Ishikawa (cell line): ENCODE measurements at regions not wholly inside any gene's neighbourhood (a gene's known extent, or its start where the extent isn't known, plus 50 kb on each side); places are given as distances from the start of the nearest gene placed in this dataset.

ENCODE experiments used
- CEBPB ChIP-seq: IDR thresholded peaks from 2 replicates; pipeline ENCODE4 v1.6.1; 2012
- CREB1 ChIP-seq: IDR thresholded peaks from 2 replicates; pipeline ENCODE4 v1.6.1; 2012; ENCODE audit warnings: low read depth
- EGR1 ChIP-seq: IDR thresholded peaks from 2 replicates; pipeline ENCODE4 v1.6.1; 2012
- EP300 ChIP-seq: IDR thresholded peaks from 2 replicates; pipeline ENCODE4 v1.6.1; 2012; ENCODE audit warnings: borderline replicate concordance
- FOXM1 ChIP-seq: IDR thresholded peaks from 2 replicates; pipeline ENCODE4 v1.6.1; 2012; ENCODE audit warnings: low read depth, borderline replicate concordance
- NFIC ChIP-seq: IDR thresholded peaks from 2 replicates; pipeline ENCODE4 v1.6.1; 2012
- RAD21 ChIP-seq: IDR thresholded peaks from 2 replicates; pipeline ENCODE4 v1.6.1; 2012; ENCODE audit warnings: low read depth
- REST ChIP-seq: IDR thresholded peaks from 2 replicates; pipeline ENCODE4 v1.6.1; 2012; ENCODE audit warnings: low read depth, mild to moderate bottlenecking
- TAF1 ChIP-seq: IDR thresholded peaks from 2 replicates; pipeline ENCODE4 v1.6.1; 2012; ENCODE audit warnings: low read depth, mild to moderate bottlenecking
- TCF12 ChIP-seq: IDR thresholded peaks from 2 replicates; pipeline ENCODE4 v1.6.1; 2012; ENCODE audit warnings: low read depth
- TEAD4 ChIP-seq: IDR thresholded peaks from 2 replicates; pipeline ENCODE4 v1.6.1; 2012
- USF1 ChIP-seq: IDR thresholded peaks from 2 replicates; pipeline ENCODE4 v1.6.1; 2012
- YY1 ChIP-seq: IDR thresholded peaks from 2 replicates; pipeline ENCODE4 v1.6.1; 2012; ENCODE audit warnings: low read depth
- ZBTB7A ChIP-seq: IDR thresholded peaks from 2 replicates; pipeline ENCODE4 v1.6.1; 2012; ENCODE audit warnings: low read depth
- TF ChIP-seq, protein P1 (sequence below): IDR thresholded peaks from 2 replicates; pipeline ENCODE4 v1.6.1; 2012

DNA sequence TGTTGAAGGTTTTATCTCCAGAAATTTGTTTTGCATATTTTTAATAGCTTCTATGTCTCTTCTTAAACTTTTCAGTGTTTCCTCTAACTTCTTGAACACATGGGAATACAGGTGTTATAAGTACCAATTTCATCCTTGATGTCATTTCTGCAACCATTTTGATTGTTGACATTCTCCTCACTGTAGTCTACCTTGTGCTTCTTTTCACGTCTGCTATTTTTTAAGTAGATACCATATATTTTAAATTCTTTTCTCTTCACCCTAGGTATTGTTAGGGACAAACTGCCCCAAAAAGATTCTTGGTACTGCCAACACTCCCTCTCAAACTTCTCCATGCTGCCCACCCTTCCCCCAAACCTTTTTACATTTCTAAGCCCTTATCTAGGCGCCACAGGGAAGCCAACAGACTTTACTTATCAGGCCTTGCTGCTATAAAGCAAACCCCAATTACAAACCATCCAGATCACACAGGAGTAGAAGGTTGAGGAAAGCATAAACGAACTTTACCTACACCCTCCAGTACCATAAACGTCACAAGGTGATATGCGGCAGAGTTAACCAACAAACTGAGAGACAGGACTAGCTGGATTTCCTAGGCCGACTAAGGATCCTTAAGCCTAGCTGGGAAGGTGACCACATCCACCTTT, 1165.3 kb downstream of the TAF11L14 start:
- TF ChIP-seq CEBPB (no peak), TCF12 (no peak)

GRCh38 chr5:18800293-18801025, 1166.2 kb downstream of the TAF11L14 start:
- no peak for TF ChIP-seq EGR1
- no peak for TF ChIP-seq NFIC
- TF ChIP-seq USF1: no peak
- no peak for TF ChIP-seq CEBPB
- TF ChIP-seq REST: no peak
- no peak for TF ChIP-seq TCF12
- TF ChIP-seq TAF1: no peak
- TF ChIP-seq FOXM1: no peak
- TF ChIP-seq TEAD4: no peak
- TF ChIP-seq CREB1: no peak
- TF ChIP-seq, protein P1, sequence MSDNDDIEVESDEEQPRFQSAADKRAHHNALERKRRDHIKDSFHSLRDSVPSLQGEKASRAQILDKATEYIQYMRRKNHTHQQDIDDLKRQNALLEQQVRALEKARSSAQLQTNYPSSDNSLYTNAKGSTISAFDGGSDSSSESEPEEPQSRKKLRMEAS: no peak

DNA sequence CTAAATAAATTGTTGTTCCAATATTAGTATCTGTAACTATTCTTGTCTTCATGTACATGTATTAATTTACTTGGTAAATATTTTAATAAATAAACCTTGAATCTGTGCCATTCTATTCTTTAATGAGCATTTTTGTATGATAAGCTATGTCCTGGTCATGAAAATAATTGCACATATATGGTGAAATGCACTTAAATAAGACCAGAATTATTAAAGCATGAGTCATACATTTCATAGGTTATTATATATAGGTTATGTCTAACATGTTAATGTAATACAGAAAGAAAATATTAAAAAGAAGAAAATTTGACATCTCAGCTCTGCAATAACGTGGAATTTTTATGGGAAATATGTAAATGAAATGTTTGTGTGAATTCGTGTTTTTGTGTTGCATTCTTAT, 1168.1 kb downstream of the TAF11L14 start:
- TF ChIP-seq CREB1 (no peak), CEBPB (no peak), EGR1 (no peak), NFIC (no peak), TAF1 (no peak), ZBTB7A (no peak), YY1 (no peak), RAD21 (no peak), REST (no peak), FOXM1 (no peak), TEAD4 (no peak), TCF12 (no peak), EP300 (no peak), USF1 (no peak)
- TF ChIP-seq, protein P1: no peak

- TF ChIP-seq, protein P1: no peak
- TF ChIP-seq NFIC: no peak
- no peak for TF ChIP-seq EGR1
These were observed 1171.1 kb downstream of the TAF11L14 start for GRCh38 chr5:18805376-18805775.

- no peak for TF ChIP-seq YY1
- no peak for TF ChIP-seq NFIC
- TF ChIP-seq ZBTB7A: no peak
- TF ChIP-seq USF1: no peak
- TF ChIP-seq TEAD4: no peak
- TF ChIP-seq EP300: no peak
- no peak for TF ChIP-seq FOXM1
- TF ChIP-seq, protein P1: no peak
- no peak for TF ChIP-seq CEBPB
- TF ChIP-seq EGR1: no peak
- TF ChIP-seq CREB1: no peak
- TF ChIP-seq RAD21: no peak
- no peak for TF ChIP-seq TAF1
- no peak for TF ChIP-seq TCF12
- TF ChIP-seq REST: no peak
These were observed 1173.2 kb downstream of the TAF11L14 start for GRCh38 chr5:18807256-18808149.
